ENCODE measurements at regions not wholly inside any gene's neighbourhood (a gene's known extent, or its start where the extent isn't known, plus 50 kb on each side); places are given as distances from the start of the nearest gene placed in this dataset.

DNA sequence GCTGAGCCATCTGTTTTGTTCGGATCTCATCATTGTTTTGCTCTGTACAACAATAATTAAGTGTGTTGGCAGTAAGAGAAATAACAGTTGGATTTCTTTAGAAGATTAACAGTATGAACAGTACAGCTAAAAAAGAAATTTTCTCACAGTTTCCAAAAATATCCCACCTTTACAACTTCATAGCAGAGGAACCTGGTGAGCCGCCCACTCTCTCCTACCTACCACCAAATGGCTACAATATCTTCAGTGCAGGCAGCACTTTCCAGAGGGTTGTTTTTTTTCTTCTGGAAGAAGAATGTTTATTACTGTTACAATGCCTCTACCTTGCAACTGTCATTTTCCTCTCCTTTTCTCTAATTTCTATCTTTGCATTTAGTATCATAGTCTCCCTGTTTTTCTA lies 1577.5 kb upstream of the PRR20A start:
- TF ChIP-seq, protein P1, sequence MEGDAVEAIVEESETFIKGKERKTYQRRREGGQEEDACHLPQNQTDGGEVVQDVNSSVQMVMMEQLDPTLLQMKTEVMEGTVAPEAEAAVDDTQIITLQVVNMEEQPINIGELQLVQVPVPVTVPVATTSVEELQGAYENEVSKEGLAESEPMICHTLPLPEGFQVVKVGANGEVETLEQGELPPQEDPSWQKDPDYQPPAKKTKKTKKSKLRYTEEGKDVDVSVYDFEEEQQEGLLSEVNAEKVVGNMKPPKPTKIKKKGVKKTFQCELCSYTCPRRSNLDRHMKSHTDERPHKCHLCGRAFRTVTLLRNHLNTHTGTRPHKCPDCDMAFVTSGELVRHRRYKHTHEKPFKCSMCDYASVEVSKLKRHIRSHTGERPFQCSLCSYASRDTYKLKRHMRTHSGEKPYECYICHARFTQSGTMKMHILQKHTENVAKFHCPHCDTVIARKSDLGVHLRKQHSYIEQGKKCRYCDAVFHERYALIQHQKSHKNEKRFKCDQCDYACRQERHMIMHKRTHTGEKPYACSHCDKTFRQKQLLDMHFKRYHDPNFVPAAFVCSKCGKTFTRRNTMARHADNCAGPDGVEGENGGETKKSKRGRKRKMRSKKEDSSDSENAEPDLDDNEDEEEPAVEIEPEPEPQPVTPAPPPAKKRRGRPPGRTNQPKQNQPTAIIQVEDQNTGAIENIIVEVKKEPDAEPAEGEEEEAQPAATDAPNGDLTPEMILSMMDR (IDR thresholded peaks at IDR 0.05; ENCODE audit: low read depth, low read length, poor library complexity, severe bottlenecking), result no peak
- TF ChIP-seq EZH2phosphoT487 (IDR thresholded peaks at IDR 0.05; ENCODE audit: borderline replicate concordance, low read length), result no peak
